Hematopoietic multipotent progenitor cell treated with erythropoietin and hydrocortisone succinate and interleukin-3 and kit ligand, for 4 days (in vitro differentiated cells): ENCODE measurements at regions not wholly inside any gene's neighbourhood (a gene's known extent, or its start where the extent isn't known, plus 50 kb on each side); places are given as distances from the start of the nearest gene placed in this dataset.

Experiments used
- DNase-seq: peaks from one replicate; pipeline ENCODE4 v3.0.0-alpha.2; 2015

DNA sequence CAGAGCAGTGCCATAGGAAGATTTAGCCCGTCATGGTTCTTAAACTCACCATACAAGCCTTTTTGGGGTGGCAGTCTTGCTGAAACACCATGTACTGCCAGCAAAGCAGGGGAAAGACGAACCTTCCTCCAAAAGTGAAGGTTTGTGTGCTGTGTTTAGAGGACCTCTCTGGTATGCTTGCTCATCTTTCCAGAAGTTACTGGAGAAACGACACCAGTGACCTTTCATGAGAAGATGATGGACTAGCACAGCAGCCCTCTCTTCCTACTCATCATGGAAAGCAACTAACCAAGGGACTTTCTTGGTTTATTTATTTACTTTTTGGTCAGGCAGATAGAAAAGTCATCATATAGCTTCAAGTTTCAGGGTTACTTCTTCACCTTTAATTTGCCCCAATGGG lies 247.4 kb downstream of the PTEN start:
- DNase-seq = no peak

DNA sequence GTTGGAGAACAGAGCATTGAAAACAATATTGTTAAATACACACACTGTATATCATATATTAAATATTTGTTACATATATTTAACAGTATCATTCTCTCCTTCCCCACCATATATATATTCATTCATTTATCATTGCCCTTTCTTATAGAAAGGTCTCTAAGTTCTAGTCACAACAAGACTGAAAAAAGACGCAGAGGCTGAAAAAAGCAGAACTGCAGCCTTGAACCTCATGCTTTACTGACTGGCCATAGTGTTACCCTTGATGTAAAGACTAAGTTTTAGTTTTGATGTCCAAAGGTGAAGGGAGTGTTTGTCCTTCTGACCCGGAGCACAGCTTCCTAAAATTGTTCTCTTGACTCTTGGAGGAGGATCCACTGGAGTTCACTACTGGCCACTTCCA lies 247.9 kb downstream of the PTEN start:
- no peak for DNase-seq

DNA sequence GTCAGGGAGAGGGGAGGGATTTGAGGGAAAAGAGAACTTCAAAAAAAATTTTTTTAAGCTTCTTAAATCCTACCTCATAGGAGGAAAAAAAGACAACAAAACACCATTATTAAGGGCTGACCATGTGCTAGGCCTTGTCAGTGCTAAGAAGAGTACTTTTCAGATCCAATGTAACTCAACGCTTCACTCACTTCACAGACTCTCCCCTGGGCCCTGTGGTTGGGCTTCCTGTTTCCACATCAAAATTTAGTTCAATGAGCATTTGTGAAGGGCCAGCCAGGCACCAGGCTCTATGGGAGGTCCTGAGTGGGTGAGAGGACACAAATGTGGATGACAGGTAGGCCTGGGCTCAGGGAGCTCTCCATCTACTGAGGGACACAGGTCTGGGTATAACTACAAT lies 249.8 kb downstream of the PTEN start:
- DNase-seq = peak; percentile 52

DNA sequence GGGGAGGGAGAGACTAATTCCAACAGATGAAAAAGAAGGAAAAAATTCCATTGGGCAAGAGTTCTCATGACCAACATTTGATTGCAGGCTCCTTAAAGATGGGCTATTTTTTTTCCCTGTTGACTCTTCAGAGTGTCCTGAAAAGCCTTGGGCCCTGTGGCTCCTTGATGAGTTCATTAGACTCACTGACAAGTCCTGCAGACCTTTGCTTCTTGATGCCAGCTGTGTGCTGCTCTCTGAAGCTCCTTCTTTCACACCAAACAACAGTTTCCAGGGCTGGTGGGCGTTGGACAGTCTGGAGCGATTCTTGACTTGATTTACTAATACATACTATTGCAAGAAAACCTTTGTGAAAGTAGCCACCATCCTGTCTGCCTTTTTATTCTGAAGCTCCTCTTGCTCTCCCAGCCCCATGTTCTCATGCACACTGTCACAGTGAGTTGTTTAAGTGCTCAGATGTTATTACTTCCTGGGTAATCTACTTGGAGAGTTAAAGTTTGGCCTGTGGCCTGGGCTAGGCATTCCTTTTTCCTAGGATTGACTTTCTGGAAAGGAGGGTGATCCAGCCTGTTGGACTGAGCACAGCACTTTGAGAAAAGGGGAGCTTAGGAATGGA lies 250.3 kb downstream of the PTEN start:
- DNase-seq = no peak

DNA sequence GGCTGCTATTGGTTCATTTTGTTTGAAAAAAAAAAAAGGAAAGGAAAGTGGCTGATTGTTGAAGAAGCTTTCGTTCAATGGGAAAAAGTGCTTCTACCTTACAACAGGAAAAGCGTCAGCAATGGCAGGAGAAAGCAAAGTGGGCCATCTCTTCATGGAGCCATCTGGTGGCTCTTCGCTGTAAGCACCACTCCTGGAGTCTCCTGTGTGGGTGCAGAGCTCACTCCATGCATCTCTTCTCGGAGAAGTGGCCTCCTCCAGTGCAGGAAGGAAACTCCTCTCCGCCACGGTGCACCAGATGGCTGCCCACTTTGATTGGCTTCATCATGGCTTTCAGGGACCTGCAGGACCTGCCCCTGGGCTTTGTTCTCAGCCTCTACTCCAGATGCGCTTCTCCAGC lies 250.9 kb downstream of the PTEN start:
- DNase-seq = peak; percentile 84

DNA sequence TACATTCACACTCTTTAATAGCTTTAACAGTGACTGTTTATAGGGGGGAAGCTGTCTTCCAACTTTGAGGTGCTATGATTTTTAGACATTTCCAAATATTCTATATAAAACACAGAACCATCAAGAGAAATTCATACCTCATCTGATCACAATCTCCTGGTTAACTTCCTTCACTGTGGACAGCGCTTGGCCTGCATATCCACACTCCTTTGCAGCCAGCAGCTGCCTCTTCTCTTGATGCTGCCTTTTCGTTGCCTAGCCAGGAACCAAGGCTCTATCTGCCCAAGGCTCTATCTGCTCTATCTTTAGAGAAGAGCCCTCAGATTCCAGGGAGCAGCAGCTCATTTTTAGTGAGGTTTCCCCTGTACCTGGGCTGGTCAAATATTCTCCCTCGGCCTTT lies 252.0 kb downstream of the PTEN start:
- DNase-seq = peak; percentile 18

DNA sequence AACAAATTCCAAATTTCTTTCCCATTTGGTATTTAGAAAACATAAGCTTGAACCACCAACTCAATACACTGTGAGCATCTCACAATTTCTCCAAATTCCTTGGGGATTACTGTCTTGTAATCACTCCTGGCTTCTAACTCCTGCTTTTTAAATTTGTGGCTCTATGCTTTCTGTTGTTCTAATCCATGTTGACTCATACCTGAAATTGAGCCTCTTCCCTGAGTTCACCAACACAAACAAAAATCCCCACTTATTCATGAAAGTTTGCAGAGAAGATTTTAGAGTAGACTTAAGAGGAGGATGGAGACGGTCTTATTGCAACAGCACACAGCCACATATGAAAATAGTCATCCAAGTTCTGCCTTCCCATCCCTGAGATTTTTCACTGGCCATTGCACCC lies 252.5 kb downstream of the PTEN start:
- no peak for DNase-seq

DNA sequence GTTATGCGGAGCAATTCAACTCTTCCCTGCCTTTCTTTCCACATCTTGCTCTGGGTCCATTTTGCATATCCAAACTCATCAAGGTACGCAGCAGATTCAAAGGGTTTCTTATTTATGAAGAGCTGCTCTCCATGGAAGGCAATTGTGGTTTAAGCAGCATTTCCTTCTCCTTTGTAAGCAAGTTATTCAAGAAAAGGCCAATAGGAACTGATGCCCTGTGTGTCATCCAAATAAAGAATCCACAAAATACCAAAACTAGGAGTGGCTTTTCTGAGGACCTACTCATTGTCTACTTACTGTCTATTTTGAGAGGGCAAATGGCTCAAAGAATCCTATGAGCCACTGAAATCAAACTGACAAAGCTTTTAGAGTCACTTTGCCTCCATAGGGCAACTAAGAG lies 253.1 kb downstream of the PTEN start:
- DNase-seq = peak; percentile 17

DNA sequence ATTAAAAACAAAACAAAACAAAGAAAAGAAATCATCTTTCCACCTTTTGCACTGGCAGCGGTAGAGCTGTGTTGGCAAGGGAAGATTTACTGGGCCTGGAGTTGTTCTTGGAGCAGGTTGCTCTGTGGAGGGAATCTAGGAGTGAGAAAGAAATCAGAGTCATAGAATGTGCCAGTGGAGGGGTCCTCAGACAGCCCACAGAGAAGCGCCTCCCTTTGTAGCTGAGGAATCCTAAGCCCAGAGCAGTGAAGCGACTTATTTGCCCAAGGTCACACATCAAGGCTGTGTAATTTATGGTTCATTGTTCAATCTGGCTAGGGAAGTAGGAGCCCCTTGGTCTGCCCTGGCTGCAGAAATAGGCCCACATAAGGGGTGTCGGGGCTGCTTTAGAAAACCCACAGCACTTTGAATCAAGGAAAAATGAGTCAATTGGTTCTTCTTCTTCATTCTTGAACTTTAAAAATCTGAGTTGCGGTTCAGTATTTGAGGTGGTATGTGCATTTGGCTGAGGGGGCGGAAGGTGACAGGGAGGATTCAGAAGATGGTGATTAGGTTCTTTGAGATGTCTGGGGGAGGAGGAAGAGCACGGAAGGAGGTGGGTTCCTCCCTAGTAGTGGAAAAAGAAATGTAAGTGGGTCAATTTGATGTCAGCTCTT lies 253.7 kb downstream of the PTEN start:
- DNase-seq = no peak

DNA sequence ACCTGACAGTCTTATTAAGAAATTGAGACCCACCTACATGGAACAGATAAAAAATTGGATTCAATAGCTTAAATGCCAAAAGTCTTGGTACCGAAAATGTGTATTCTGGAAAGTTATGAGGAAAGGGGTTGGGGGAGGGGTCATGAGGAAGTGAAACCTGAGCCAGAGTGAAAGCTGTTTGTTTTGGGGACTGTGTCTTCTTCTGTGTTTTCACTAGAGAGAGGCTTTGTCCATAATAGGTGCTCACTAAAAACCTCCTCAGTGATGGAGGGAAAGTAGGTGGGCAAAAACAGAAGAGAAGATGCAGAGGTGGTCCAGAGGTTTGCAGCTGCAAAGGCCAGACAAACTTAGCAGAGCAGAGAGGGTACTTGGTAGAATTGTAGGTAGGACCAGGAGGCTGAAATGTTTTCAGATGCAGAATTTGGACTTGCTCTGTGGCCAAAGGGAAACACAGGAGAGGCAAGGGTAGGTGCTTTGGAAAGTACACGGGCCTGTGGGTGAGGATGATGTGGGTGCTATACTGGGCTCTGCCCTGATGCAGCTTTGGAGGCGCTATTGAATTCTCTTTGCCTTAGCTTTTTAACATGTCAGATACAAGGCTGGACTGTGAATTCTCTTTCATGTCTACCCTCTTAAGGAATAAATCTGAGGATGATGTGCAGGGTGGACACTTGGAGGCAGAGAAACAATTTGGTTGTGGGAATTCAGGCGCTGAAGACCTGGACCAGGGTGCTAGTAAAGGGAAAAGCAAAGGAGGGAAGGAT lies 254.6 kb downstream of the PTEN start:
- peak; percentile 50 for DNase-seq

DNA sequence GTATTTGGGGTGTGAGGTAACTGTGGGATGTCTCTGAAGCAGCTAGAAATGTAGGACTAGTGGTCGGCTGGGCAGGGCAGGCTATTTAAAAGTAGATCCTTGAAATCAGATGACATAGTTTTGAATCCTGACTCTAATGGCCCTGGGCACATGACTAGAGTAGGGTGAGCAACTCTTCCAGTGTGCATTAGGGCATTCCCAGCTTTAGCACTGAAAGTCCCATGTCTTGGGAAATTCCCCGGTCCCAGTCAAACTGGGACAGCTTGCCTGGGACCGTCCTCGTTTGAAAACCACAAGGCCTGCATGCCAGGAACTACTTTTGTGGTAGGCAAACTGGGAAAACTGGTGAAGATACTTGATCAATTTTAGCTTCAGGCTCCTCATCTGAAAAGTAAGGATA lies 255.3 kb downstream of the PTEN start:
- no peak for DNase-seq

DNA sequence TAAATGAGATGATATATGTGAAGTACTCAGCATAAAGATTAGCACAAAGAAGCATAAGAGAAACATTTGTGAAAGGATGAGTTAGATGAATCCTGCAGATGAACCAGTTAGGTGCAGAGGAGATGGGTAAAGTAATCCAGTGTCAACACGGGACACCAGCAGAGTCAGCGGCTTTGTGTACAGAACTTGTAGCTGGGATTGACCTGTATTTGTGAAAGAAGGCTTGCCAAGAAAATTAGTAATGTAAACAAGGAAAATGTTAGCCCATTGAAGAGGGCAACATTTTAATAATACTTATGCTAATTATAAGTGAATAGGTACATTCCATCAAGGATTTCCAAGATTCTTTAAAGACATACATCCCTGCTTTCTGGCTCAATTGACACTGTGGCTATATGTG lies 255.7 kb downstream of the PTEN start:
- DNase-seq = no peak

DNA sequence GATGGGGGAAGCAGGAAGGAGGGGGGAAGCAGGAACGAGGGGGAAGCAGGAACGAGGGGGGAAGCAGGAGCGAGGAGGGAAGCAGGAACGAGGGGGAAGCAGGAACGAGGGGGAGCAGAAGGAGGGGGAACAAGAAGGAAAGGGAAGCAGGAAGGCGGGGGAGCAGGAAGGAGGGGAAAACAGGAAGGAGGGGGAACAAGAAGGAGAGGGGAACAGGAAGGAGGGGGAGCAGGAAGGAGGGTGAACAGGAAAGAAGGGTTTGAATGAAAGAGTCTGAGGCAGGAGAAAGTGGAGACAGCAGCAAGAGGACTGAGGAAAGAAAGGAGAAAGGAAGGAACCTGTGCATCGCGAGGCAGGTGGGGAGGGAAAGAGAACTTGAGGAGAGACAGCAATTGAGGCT lies 256.6 kb downstream of the PTEN start:
- DNase-seq = no peak

DNA sequence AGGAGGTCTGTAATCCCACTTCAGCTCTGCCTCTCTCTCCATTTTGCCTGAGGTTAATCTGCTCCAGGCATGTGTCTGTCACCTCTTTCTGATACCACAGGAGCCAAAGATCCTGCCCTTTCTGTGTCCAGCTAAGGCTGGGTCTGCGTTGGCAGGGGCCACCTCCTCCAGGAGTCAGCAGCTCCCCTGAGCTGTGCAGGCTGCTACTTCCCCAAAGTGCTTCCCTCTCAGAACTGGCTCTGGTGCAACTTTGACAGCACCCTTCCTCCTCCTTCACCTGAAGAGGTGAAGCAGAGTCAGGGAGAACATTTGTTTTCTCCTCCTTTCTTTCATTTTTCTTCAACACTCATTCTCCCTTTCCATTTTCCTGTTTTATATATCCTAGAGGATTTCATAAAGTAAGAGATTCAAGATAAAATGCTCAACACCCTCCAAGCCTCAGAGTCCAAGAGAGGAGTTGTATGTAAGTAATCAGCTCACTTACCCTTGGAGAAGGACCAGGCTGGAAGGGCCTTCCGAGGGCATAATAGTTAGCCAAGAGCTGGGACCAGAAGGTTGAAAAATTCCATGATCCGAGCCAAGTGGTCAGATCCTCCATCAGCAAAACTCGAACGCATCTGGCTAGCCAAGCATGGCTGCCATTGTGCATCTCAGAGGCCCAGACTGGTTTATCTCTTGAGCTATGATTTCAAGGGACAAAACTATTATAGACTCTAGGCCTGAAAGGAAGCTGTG lies 257.3 kb downstream of the PTEN start:
- peak; percentile 44 for DNase-seq

DNA sequence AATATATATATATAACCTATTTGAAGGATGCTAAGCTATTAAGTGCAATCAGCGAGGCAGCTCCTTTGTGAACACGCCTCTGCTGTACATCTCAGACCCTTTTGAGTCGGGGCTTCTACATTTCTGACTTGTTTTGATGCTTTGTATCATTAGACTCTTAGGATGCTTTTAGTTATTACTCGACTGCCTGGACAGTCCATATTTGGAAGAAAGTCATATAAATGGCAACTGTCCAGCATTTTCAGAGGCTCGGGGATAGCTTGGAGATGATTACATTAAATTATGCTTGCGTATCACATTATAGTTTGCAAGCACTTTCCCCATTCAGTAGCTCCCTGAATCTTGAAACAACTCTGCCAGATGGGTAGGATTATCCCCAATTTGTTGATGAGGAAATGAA lies 257.9 kb downstream of the PTEN start:
- no peak for DNase-seq

DNA sequence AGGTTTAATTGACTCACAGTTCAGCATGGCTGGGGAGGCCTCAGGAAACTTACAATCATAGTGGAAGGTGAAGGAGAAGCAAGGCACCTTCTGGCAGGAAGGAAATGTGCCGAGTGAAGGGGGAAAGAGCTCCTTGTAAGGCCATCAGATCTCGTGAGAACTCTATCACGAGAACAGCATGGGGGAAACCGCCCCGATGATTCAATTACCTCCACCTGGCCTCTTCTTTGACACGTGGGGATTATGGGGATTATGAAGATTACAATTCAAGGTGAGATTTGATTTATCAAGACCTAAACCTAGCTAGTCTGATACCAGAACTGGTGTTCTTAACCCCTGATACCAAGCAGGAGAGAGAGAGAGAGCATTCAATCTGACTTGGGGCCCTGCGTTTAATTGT lies 258.7 kb downstream of the PTEN start:
- DNase-seq = no peak

DNA sequence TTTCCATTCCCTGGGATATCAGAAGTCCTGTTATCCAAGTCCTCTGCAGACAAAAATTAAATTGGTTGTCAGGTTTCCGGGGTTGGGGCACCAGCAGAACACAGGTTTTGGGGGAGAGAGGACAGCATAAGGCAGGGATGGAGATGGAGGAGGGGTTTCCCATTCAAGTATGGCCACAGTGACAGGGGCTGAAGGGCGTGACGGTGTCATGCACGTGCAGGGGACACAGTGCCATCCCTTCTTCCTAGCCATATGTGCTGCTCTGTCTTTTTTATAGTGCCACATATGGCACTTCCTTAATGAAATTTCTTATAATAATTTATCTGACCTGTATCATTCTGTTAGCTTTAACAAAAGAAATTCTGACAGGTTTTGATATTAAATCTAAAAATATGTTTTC lies 259.2 kb downstream of the PTEN start:
- no peak for DNase-seq

DNA sequence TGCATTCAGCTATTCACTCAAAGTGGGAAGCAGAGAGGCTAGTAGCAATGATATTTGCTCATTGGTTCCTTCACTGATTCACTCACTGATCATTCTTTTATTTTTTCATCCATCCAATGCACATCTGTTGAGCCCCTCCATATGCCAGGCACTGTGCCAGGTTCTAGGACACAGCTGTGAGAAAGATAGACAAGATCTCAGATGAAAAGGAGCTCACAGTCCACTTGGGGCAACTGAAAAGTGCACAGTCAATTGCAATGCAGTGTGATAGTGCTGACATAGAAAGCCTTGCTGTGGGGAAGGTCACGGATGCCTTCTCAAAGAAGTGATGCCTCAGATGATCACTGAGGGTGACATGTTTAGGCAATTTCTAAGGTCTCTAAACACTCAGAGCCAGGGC lies 262.3 kb downstream of the PTEN start:
- DNase-seq = peak; percentile 28

DNA sequence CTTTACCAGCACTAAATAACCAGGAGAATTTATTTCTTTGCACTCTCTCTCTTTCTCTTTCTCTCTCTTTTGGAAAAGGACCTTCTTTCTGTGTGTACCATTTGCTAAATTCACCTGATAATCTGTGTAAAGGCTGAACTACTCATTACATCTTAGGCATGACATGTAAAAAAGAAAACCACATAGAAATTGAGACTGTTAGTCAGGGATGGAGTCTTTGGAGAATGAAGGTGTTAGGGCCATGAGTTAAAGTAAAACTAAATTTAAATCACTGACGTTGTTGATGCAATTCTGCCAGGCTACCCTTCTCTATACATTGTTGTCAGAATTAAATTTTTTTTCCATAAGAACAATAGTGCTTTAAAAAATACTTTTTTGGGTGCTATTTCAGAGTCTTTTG lies 263.3 kb downstream of the PTEN start:
- no peak for DNase-seq

DNA sequence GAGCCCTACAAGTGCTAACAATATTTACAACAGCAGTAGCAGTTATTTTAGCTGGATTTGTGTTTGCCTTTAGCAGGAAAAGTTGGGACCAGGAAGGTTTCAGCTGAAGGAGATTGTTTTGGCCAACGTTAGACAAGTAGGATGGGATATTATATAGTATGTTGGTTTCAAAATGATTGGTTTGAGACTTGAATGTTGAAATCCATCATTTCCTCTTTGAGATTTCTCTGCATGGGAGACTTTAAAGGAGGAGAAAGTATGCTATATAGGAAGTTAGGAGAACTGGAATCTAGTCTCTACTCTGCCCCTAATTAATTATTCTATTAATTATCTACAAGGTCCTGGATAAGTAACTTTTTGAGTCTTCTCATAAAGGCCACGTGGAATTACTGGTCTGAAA lies 263.8 kb downstream of the PTEN start:
- no peak for DNase-seq

DNA sequence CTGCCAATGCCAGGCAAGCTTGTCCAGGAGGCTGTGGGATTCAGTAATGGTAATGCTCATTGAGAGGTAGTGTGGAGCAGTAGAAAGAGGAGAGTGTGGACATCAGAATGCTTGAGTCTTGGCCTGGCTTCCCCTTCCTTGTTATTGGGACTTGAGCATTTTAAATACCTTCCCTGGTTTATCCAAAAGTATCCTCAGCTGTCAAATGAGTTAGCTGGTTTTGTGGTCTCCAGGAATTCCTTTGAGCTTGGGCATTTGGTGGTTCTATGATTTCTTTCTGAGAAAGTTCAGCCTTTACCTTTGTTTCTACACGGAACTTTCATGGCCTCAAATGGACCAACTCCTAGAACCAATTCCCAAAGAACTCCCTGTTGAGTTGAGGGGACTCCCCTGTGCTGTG lies 264.3 kb downstream of the PTEN start:
- DNase-seq = no peak

DNA sequence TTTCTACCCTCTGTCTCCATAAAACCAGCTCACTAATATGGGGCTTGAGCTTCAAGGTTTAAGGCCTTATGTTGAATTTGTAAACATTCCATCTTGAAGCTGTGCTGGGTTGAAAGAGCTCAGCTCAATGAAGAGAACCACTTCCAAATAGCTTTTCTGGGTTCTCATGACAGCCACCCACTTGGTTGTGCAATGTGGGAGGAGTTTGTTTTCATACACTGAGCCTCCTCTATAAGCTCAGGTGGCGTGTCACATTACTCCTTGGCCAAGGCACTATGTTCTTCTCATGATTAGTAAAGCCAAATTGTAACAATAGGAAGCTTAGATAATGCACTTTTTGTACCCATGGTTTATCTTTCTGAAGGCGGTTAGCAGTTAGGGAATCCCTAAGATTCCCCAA lies 265.6 kb downstream of the PTEN start:
- DNase-seq = no peak

DNA sequence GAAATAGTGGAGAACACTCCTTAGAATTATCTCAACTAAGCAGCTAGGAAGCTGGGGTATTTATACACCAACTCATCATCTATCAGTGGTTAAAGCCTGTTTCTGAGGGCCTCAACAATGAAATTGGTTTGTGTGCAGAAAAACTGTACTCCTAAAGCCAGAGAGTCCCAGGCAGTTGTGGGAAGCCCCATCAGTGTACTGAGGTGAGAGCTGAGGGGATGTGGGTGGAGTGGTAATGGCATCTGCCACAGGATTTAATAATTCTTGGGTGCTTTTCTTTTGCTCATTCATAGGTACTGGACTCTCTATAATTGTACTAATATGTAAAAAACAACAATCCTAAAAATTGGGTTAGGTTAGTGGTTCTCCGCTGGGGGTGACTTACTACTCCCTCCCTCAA lies 267.5 kb downstream of the PTEN start:
- no peak for DNase-seq
